HG02588 (cell line): ENCODE measurements at regions not wholly inside any gene's neighbourhood (a gene's known extent, or its start where the extent isn't known, plus 50 kb on each side); places are given as distances from the start of the nearest gene placed in this dataset.
"Not testable (repeated sequence)": the region's sequence is repeated elsewhere in the genome, so short reads cannot be mapped to it uniquely, and the experiment has no call there.

Experiments
- ATAC-seq: cut with Tn5 transposase; IDR thresholded peaks from one replicate; pipeline ENCODE4 v1.9.1; 2021; ENCODE audit warnings: mild to moderate bottlenecking, moderate library complexity; ENCODE audit not compliant: unreplicated experiment

- no peak for ATAC-seq
Measured at GRCh38 chr2:60252581-60253150, 300.8 kb downstream of the BCL11A start.

- ATAC-seq: no peak
Measured at GRCh38 chr2:60251247-60251646, 302.2 kb downstream of the BCL11A start.

- ATAC-seq: no peak
Measured at GRCh38 chr2:60249879-60250278, 303.6 kb downstream of the BCL11A start.

GRCh38 chr2:60247471-60247870 is 306.0 kb downstream of the BCL11A start:
- no peak for ATAC-seq

GRCh38 chr2:60246583-60246982 is 306.9 kb downstream of the BCL11A start:
- no peak for ATAC-seq

- ATAC-seq: no peak
Measured at GRCh38 chr2:60234274-60234986, 319.0 kb downstream of the BCL11A start.

- ATAC-seq: no peak
Measured at GRCh38 chr2:60230596-60230995, 322.9 kb downstream of the BCL11A start.

GRCh38 chr2:60230037-60230436 is 323.4 kb downstream of the BCL11A start:
- ATAC-seq: no peak

GRCh38 chr2:60226943-60227342 is 326.5 kb downstream of the BCL11A start:
- no peak for ATAC-seq

GRCh38 chr2:60226191-60226590 is 327.3 kb downstream of the BCL11A start:
- no peak for ATAC-seq

GRCh38 chr2:60223859-60224258 is 329.6 kb downstream of the BCL11A start:
- ATAC-seq: no peak

GRCh38 chr2:60221098-60221497 is 332.4 kb downstream of the BCL11A start:
- ATAC-seq: no peak

- ATAC-seq: no peak
Measured at GRCh38 chr2:60219536-60219935, 333.9 kb downstream of the BCL11A start.

GRCh38 chr2:60216452-60216995 is 336.9 kb downstream of the BCL11A start:
- no peak for ATAC-seq

GRCh38 chr2:60215386-60215901 is 338.0 kb downstream of the BCL11A start:
- no peak for ATAC-seq

GRCh38 chr2:60214626-60214875 is 338.9 kb downstream of the BCL11A start:
- no peak for ATAC-seq

- ATAC-seq: no peak
Measured at GRCh38 chr2:60213865-60214625, 339.4 kb downstream of the BCL11A start.

GRCh38 chr2:60212181-60212945 is 341.1 kb downstream of the BCL11A start:
- ATAC-seq: no peak

- not testable (repeated sequence) for ATAC-seq
Measured at GRCh38 chr2:60189006-60189405, 364.4 kb downstream of the BCL11A start.

GRCh38 chr2:60175290-60175689 is 378.2 kb downstream of the BCL11A start:
- ATAC-seq: no peak

GRCh38 chr2:60174146-60174545 is 379.3 kb downstream of the BCL11A start:
- no peak for ATAC-seq
